A673 (cell line): ENCODE measurements at regions not wholly inside any gene's neighbourhood (a gene's known extent, or its start where the extent isn't known, plus 50 kb on each side); places are given as distances from the start of the nearest gene placed in this dataset.
"Not testable (repeated sequence)": the region's sequence is repeated elsewhere in the genome, so short reads cannot be mapped to it uniquely, and the experiment has no call there.

Experiments used
- BruUV-seq: library from RNA; stranded (reverse); fragments of 400-500 nt; replicated peaks from 2 replicates; lab custom pipeline; 2021; lab: Mats Ljungman, UMichigan
- CTCF ChIA-PET: fragments of 300-600 bp; sonication (Branson Sonifier 250); formaldehyde crosslinking; loops from one replicate; lab custom pipeline; 2022; ENCODE audit warnings: antibody characterized with exemption; lab: Charles Lee
- POLR2A ChIA-PET: fragments of 300-600 bp; sonication (Branson Sonifier 250); formaldehyde crosslinking; loops from one replicate; lab custom pipeline; 2022; ENCODE audit warnings: antibody characterized with exemption; ENCODE audit not compliant: low non-redundant PET; lab: Charles Lee
- DNase-seq: peaks from one replicate; pipeline ENCODE4 v3.0.0-alpha.2; 2015; ENCODE audit warnings: low spot score
- H3K27ac ChIP-seq: fragments of 200-600 bp; sonication (generic); 2 replicates; pipeline ENCODE4 v1.5.1; 2016; ENCODE audit warnings: mixed run types, low read depth, mild to moderate bottlenecking, mixed read lengths, antibody characterized with exemption, low read length; ENCODE audit not compliant: poor library complexity, severe bottlenecking
- H3K27me3 ChIP-seq: fragments of 200-600 bp; sonication (generic); replicated peaks from 2 replicates; pipeline ENCODE4 v1.6.1; 2017; ENCODE audit warnings: mixed run types, low read depth, mild to moderate bottlenecking, mixed read lengths, antibody characterized with exemption, low read length; ENCODE audit not compliant: insufficient read depth, poor library complexity
- H3K36me3 ChIP-seq: fragments of 200-600 bp; sonication (generic); 2 replicates; pipeline ENCODE4 v1.6.1; 2016; ENCODE audit warnings: mixed run types, mild to moderate bottlenecking, mixed read lengths, antibody characterized with exemption, low read length; ENCODE audit not compliant: insufficient read depth, poor library complexity, severe bottlenecking
- H3K4me1 ChIP-seq: fragments of 200-600 bp; sonication (generic); 2 replicates; pipeline ENCODE4 v1.6.1; 2017; ENCODE audit warnings: mixed run types, mild to moderate bottlenecking, mixed read lengths, antibody characterized with exemption, low read length; ENCODE audit not compliant: insufficient read depth, poor library complexity, severe bottlenecking
- H3K4me3 ChIP-seq: fragments of 200-600 bp; sonication (generic); 2 replicates; pipeline ENCODE4 v1.5.1; 2016; ENCODE audit warnings: low read depth, mixed run types, mild to moderate bottlenecking, mixed read lengths, low read length; ENCODE audit not compliant: poor library complexity, severe bottlenecking
- H3K9me3 ChIP-seq: fragments of 200-600 bp; sonication (generic); 2 replicates; pipeline ENCODE4 v1.6.1; 2016; ENCODE audit warnings: mixed run types, low read depth, mild to moderate bottlenecking, mixed read lengths, antibody characterized with exemption, low read length; ENCODE audit not compliant: poor library complexity, severe bottlenecking
- EZH2 ChIP-seq: fragments of 200-600 bp; sonication (generic); IDR thresholded peaks from 2 replicates; pipeline ENCODE4 v1.6.1; 2017; ENCODE audit warnings: borderline replicate concordance, low read depth, mild to moderate bottlenecking, mixed read lengths, antibody characterized with exemption, low read length; ENCODE audit not compliant: poor library complexity, severe bottlenecking
- intact Hi-C: fragments of 100-400 bp; cut with micrococcal nuclease; formaldehyde crosslinking; loops from one replicate; pipeline ENCODE4 v1.10.0; 2022; ENCODE audit not compliant: unreplicated experiment
- TF ChIP-seq, protein P1 (sequence below): fragments of 300-800, 200-600 bp; sonication (generic); conservative IDR thresholded peaks from 2 replicates; pipeline ENCODE4 v1.5.1; 2017; ENCODE audit warnings: low read depth, mild to moderate bottlenecking, antibody characterized with exemption, low read length, moderate library complexity, mixed read lengths

DNA sequence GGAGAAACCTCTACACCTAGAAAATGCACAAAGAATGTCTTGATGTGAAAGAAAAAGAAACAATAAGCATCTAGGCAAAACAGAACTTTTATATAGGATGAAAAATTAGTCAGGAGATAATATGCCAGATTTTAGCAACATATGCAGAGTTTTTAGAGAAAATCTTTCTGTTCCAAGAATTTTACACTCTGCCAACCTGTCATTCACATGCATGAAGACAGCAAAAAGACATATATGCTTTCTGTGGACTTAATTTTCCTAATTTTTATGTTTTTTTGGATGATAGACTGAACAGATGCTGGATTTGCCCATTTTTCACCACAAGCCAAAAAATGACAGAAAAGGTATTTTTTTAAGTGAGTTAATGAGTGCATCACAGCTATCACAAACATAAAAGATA lies 637.3 kb downstream of the TRIB2 start:
- intact Hi-C loops: no loop called here
- DNase-seq: no peak
- no peaks in the 10 kb centered on the region for H3K36me3 ChIP-seq
- H3K27me3 ChIP-seq: no peaks in the 10 kb centered on the region
- no peaks in the 10 kb centered on the region for H3K4me1 ChIP-seq
- H3K4me3 ChIP-seq: no peak overlapping the region
- ChIA-PET CTCF (no interaction called here), POLR2A (no interaction called here)
- TF ChIP-seq, protein P1, sequence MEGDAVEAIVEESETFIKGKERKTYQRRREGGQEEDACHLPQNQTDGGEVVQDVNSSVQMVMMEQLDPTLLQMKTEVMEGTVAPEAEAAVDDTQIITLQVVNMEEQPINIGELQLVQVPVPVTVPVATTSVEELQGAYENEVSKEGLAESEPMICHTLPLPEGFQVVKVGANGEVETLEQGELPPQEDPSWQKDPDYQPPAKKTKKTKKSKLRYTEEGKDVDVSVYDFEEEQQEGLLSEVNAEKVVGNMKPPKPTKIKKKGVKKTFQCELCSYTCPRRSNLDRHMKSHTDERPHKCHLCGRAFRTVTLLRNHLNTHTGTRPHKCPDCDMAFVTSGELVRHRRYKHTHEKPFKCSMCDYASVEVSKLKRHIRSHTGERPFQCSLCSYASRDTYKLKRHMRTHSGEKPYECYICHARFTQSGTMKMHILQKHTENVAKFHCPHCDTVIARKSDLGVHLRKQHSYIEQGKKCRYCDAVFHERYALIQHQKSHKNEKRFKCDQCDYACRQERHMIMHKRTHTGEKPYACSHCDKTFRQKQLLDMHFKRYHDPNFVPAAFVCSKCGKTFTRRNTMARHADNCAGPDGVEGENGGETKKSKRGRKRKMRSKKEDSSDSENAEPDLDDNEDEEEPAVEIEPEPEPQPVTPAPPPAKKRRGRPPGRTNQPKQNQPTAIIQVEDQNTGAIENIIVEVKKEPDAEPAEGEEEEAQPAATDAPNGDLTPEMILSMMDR: no peak
- TF ChIP-seq EZH2: no peak
- H3K9me3 ChIP-seq: no peaks in the 10 kb centered on the region
- no peak overlapping the region for H3K27ac ChIP-seq
- no TSS peak for BruUV-seq

DNA sequence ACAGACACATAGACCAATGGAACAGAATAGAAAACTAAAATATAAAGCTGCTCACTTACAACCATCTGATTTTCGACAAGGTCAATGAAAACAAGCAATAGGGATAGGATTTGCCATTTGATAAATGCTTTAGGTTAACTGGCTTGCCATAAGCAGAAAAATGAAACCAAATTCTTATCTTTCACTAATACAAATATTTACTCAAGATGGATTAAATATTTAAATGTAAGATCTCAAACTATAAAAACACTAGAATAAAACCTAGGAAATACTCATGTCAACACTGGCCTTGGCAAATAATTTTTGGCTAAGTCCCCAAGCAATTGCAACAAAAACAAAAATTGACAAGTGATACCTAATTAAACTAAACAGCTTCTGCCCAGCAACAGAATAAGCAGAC lies 665.2 kb downstream of the TRIB2 start:
- BruUV-seq, H3K4me3 ChIP-seq, H3K27me3 ChIP-seq, H3K4me1 ChIP-seq, H3K9me3 ChIP-seq, POLR2A ChIA-PET, H3K27ac ChIP-seq, DNase-seq, intact Hi-C loops, CTCF ChIA-PET, H3K36me3 ChIP-seq: not testable (repeated sequence)

DNA sequence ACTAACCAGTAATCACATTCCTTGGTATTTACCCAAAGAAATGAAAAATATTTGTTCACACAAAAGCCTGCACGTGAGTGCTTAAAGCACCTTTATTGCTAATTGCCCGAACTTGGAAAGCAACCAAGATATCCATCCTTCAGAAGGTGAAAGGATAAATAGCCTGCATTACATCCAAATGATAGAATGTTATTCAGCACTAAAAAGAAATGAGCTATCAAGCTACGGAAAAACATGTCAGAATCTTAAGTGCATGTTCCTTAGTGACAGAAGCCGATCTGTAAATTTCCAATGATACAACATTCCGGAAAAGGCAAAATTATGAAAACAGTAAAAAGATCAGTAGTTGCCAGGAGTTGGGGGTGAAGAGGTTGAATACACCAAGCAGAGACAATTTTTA lies 672.4 kb downstream of the TRIB2 start:
- POLR2A ChIA-PET, H3K4me3 ChIP-seq, H3K9me3 ChIP-seq, intact Hi-C loops, H3K36me3 ChIP-seq, DNase-seq, H3K4me1 ChIP-seq, BruUV-seq, H3K27me3 ChIP-seq, CTCF ChIA-PET, H3K27ac ChIP-seq: not testable (repeated sequence)

DNA sequence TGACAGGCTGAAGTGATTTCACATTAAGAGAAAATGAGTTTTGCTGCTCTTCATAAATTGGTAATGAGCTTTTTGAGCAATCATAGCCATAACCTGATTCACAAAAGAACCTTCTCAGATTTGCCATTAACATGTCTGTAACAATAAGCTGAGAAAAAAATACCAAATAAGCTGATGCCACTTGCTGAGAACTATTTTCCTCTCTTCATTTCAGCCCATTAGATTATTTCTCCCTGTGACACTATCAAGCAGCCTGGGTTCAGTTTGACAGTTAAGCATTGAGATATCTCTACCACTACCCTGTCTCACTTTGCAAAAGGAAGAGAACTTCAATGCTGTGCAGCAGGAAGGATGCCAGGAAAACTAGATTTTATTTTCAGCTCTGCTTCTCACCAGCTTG lies 673.9 kb downstream of the TRIB2 start:
- H3K4me3 ChIP-seq: no peak overlapping the region
- H3K36me3 ChIP-seq: no peaks in the 10 kb centered on the region
- no peaks in the 10 kb centered on the region for H3K27me3 ChIP-seq
- CTCF ChIA-PET: no interaction called here
- H3K27ac ChIP-seq: no peak overlapping the region
- BruUV-seq: no TSS peak
- DNase-seq: no peak
- H3K4me1 ChIP-seq: no peaks in the 10 kb centered on the region
- TF ChIP-seq EZH2: no peak
- TF ChIP-seq, protein P1: no peak
- POLR2A ChIA-PET: no interaction called here
- intact Hi-C loops: no loop called here
- no peaks in the 10 kb centered on the region for H3K9me3 ChIP-seq
